ENCODE measurements at regions not wholly inside any gene's neighbourhood (a gene's known extent, or its start where the extent isn't known, plus 50 kb on each side); places are given as distances from the start of the nearest gene placed in this dataset.

- no peak for TF ChIP-seq CTCF (IDR thresholded peaks at IDR 0.05; ENCODE audit: insufficient read depth, low read length, missing control alignments)
- CTCF ChIA-PET: no interaction called here
- POLR2A ChIA-PET: no interaction called here
- no peak for DNase-seq (ENCODE audit: low read depth, low spot score)
- H3K4me3 ChIP-seq (ENCODE audit: low read depth, low read length): no peak overlapping the region
Measured at GRCh38 chr2:129175051-129175450, 804.4 kb upstream of the RAB6C start.

- DNase-seq (ENCODE audit: low read depth, low spot score): no peak
- TF ChIP-seq CTCF (IDR thresholded peaks at IDR 0.05; ENCODE audit: insufficient read depth, low read length, missing control alignments): no peak
- ChIA-PET POLR2A (no interaction called here), CTCF (no interaction called here)
- no peak overlapping the region for H3K4me3 ChIP-seq (ENCODE audit: low read depth, low read length)
Measured at GRCh38 chr2:129176375-129176774, 803.1 kb upstream of the RAB6C start.

GRCh38 chr2:129178356-129178755 lies 801.1 kb upstream of the RAB6C start:
- no peak for TF ChIP-seq CTCF (IDR thresholded peaks at IDR 0.05; ENCODE audit: insufficient read depth, low read length, missing control alignments)
- CTCF ChIA-PET: no interaction called here
- POLR2A ChIA-PET: no interaction called here
- no peak for DNase-seq (ENCODE audit: low read depth, low spot score)
- H3K4me3 ChIP-seq (ENCODE audit: low read depth, low read length): no peak overlapping the region

GRCh38 chr2:129179199-129179598 lies 800.3 kb upstream of the RAB6C start:
- ChIA-PET POLR2A (no interaction called here), CTCF (no interaction called here)
- DNase-seq (ENCODE audit: low read depth, low spot score): no peak
- no peak for TF ChIP-seq CTCF (IDR thresholded peaks at IDR 0.05; ENCODE audit: insufficient read depth, low read length, missing control alignments)
- no peak overlapping the region for H3K4me3 ChIP-seq (ENCODE audit: low read depth, low read length)

- TF ChIP-seq CTCF (IDR thresholded peaks at IDR 0.05; ENCODE audit: insufficient read depth, low read length, missing control alignments): no peak
- POLR2A ChIA-PET: no interaction called here
- no peak for DNase-seq (ENCODE audit: low read depth, low spot score)
- no peak overlapping the region for H3K4me3 ChIP-seq (ENCODE audit: low read depth, low read length)
- CTCF ChIA-PET: no interaction called here
Measured at GRCh38 chr2:129180124-129180716, 799.2 kb upstream of the RAB6C start.

GRCh38 chr2:129181433-129181832 lies 798.0 kb upstream of the RAB6C start:
- CTCF ChIA-PET: no interaction called here
- POLR2A ChIA-PET: no interaction called here
- no peak overlapping the region for H3K4me3 ChIP-seq (ENCODE audit: low read depth, low read length)
- no peak for TF ChIP-seq CTCF (IDR thresholded peaks at IDR 0.05; ENCODE audit: insufficient read depth, low read length, missing control alignments)
- no peak for DNase-seq (ENCODE audit: low read depth, low spot score)

Data from AG04449 (cell line).